Smooth muscle cell (in vitro differentiated cells): ENCODE measurements at regions not wholly inside any gene's neighbourhood (a gene's known extent, or its start where the extent isn't known, plus 50 kb on each side); places are given as distances from the start of the nearest gene placed in this dataset.

Experiments used
- DNase-seq: peaks from one replicate; lab custom pipeline; 2025; ENCODE audit not compliant: unreplicated experiment; lab: John Stamatoyannopoulos, UW
- H2AFZ ChIP-seq: fragments of 200-600 bp; sonication (generic); 2 replicates; pipeline ENCODE4 v1.6.0; 2016; ENCODE audit warnings: antibody characterized with exemption, low read depth, mild to moderate bottlenecking
- H3F3A ChIP-seq: fragments of 200-600 bp; sonication (generic); 2 replicates; pipeline ENCODE4 v1.6.0; 2017; ENCODE audit warnings: antibody characterized with exemption, low read depth
- H3K27ac ChIP-seq: fragments of 200-600 bp; sonication (generic); 2 replicates; pipeline ENCODE4 v1.5.1; 2016; ENCODE audit warnings: low read depth, mild to moderate bottlenecking
- H3K27me3 ChIP-seq: fragments of 200-600 bp; sonication (generic); 2 replicates; pipeline ENCODE4 v1.6.1; 2016; ENCODE audit warnings: low read depth, mild to moderate bottlenecking
- H3K36me3 ChIP-seq: fragments of 200-600 bp; sonication (generic); 2 replicates; pipeline ENCODE4 v1.5.1; 2016; ENCODE audit warnings: low read depth
- H3K4me1 ChIP-seq: fragments of 200-600 bp; sonication (generic); 2 replicates; pipeline ENCODE4 v1.5.1; 2016; ENCODE audit warnings: low read depth
- H3K4me2 ChIP-seq: fragments of 200-600 bp; sonication (generic); 2 replicates; pipeline ENCODE4 v1.6.0; 2016; ENCODE audit warnings: mild to moderate bottlenecking
- H3K4me3 ChIP-seq: fragments of 200-600 bp; sonication (generic); 2 replicates; pipeline ENCODE4 v1.5.1; 2016; ENCODE audit warnings: mild to moderate bottlenecking
- H3K79me2 ChIP-seq: fragments of 200-600 bp; sonication (generic); 2 replicates; pipeline ENCODE4 v1.6.0; 2016; ENCODE audit warnings: low read depth, mild to moderate bottlenecking
- H3K9ac ChIP-seq: fragments of 200-600 bp; sonication (generic); 2 replicates; pipeline ENCODE4 v1.6.0; 2016; ENCODE audit warnings: low read depth
- H3K9me3 ChIP-seq: fragments of 200-600 bp; sonication (generic); replicated peaks from 2 replicates; pipeline ENCODE4 v1.5.1; 2016; ENCODE audit warnings: low read depth
- H4K20me1 ChIP-seq: fragments of 200-600 bp; sonication (generic); 2 replicates; pipeline ENCODE4 v1.6.0; 2016; ENCODE audit warnings: low read depth
- WGBS: methylation state at CpG from one replicate; pipeline ENCODE4 v1.1.7; 2016; ENCODE audit warnings: low lambda C conversion rate; 5-methylcytosine and 5-hydroxymethylcytosine counted together
- TF ChIP-seq, protein P1 (sequence below): fragments of 200-600 bp; sonication (generic); IDR thresholded peaks from 2 replicates; pipeline ENCODE4 v1.5.1; 2017; ENCODE audit warnings: borderline replicate concordance, mild to moderate bottlenecking, antibody characterized with exemption; ENCODE audit not compliant: insufficient read depth, poor library complexity, severe bottlenecking

GRCh38 chr3:127107002-127107401 lies 85.9 kb upstream of the PRR23E start:
- Histone ChIP-seq H3K4me1 (no peaks in the 10 kb centered on the region), H3K4me3 (no peak overlapping the region), H4K20me1 (no peaks in the 10 kb centered on the region), H3K36me3 (no peaks in the 10 kb centered on the region), H3K9me3 (peaks cover under 1% of the 10 kb centered on the region), H3K27ac (no peak overlapping the region), H3K4me2 (no peak overlapping the region), H3K27me3 (no peaks in the 10 kb centered on the region), H3F3A (no peaks in the 10 kb centered on the region), H3K9ac (no peak overlapping the region), H3K79me2 (no peaks in the 10 kb centered on the region), H2AFZ (no peak overlapping the region)
- 87% methylated on average over 9 of the region's 9 CpGs for WGBS
- TF ChIP-seq, protein P1, sequence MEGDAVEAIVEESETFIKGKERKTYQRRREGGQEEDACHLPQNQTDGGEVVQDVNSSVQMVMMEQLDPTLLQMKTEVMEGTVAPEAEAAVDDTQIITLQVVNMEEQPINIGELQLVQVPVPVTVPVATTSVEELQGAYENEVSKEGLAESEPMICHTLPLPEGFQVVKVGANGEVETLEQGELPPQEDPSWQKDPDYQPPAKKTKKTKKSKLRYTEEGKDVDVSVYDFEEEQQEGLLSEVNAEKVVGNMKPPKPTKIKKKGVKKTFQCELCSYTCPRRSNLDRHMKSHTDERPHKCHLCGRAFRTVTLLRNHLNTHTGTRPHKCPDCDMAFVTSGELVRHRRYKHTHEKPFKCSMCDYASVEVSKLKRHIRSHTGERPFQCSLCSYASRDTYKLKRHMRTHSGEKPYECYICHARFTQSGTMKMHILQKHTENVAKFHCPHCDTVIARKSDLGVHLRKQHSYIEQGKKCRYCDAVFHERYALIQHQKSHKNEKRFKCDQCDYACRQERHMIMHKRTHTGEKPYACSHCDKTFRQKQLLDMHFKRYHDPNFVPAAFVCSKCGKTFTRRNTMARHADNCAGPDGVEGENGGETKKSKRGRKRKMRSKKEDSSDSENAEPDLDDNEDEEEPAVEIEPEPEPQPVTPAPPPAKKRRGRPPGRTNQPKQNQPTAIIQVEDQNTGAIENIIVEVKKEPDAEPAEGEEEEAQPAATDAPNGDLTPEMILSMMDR, result no peak
- DNase-seq, result no peak

GRCh38 chr3:127107491-127108375 lies 85.2 kb upstream of the PRR23E start:
- no peaks in the 10 kb centered on the region for H3F3A ChIP-seq
- H2AFZ ChIP-seq, result no peak overlapping the region
- TF ChIP-seq, protein P1, result no peak
- H3K9me3 ChIP-seq, result peaks cover 6% of the 10 kb centered on the region
- H4K20me1 ChIP-seq, result no peaks in the 10 kb centered on the region
- no peak for DNase-seq
- H3K36me3 ChIP-seq, result no peaks in the 10 kb centered on the region
- no peak overlapping the region for H3K4me3 ChIP-seq
- H3K4me1 ChIP-seq, result no peaks in the 10 kb centered on the region
- no peak overlapping the region for H3K27ac ChIP-seq
- 96% methylated on average over 10 of the region's 10 CpGs for WGBS
- H3K9ac ChIP-seq, result no peak overlapping the region
- H3K27me3 ChIP-seq, result no peaks in the 10 kb centered on the region
- no peaks in the 10 kb centered on the region for H3K79me2 ChIP-seq
- no peak overlapping the region for H3K4me2 ChIP-seq

DNA sequence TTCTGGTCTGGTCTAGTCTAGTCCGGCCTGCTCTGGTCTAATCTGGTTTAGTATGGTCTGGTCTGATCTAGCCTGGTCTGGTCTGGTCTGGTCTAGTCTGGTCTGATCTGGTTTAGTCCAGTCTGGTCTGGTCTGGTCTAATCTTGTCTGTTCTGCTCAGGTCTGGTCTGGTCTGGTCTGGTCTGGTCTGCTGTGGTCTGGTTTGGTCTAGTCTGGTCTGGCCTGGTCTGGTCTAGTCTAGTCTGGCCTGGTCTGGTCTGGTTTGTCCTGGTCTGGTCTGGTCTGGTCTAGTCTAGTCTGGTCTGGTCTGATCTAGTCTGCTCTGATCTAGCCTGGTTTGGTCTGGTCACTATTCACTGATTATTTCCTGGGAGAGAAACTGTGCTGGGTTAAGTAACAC lies 84.1 kb upstream of the PRR23E start:
- H2AFZ ChIP-seq, result no peak overlapping the region
- H3K4me2 ChIP-seq, result no peak overlapping the region
- H3K4me3 ChIP-seq, result no peak overlapping the region
- H3K4me1 ChIP-seq, result no peaks in the 10 kb centered on the region
- 94% methylated on average over 1 of the region's 1 CpG for WGBS
- H4K20me1 ChIP-seq, result no peaks in the 10 kb centered on the region
- H3K27me3 ChIP-seq, result no peaks in the 10 kb centered on the region
- no peaks in the 10 kb centered on the region for H3F3A ChIP-seq
- no peak for DNase-seq
- no peak overlapping the region for H3K27ac ChIP-seq
- TF ChIP-seq, protein P1, result no peak
- H3K36me3 ChIP-seq, result no peaks in the 10 kb centered on the region
- H3K9ac ChIP-seq, result no peak overlapping the region
- peaks cover 6% of the 10 kb centered on the region for H3K9me3 ChIP-seq
- H3K79me2 ChIP-seq, result no peaks in the 10 kb centered on the region
